IMR-90 (cell line): ENCODE measurements at regions not wholly inside any gene's neighbourhood (a gene's known extent, or its start where the extent isn't known, plus 50 kb on each side); places are given as distances from the start of the nearest gene placed in this dataset.

Source experiments
- ATAC-seq: fragments of 200-7000 bp; cut with Tn5 transposase; 2 replicates; pipeline ENCODE4 v1.9.1; 2020; ENCODE audit warnings: low read depth, mild to moderate bottlenecking, moderate library complexity
- BruUV-seq: library from RNA; stranded (reverse); fragments of 400-500 nt; replicated peaks from 2 replicates; lab custom pipeline; 2021; lab: Mats Ljungman, UMichigan
- CTCF ChIA-PET: fragments of 300-600 bp; formaldehyde crosslinking; extraction: SDS; loops from one replicate; lab custom pipeline; 2021; ENCODE audit warnings: antibody characterized with exemption; lab: Yijun Ruan, JAX
- POLR2A ChIA-PET: fragments of 300-600 bp; sonication (Branson Sonifier 250); formaldehyde crosslinking; loops from one replicate; lab custom pipeline; 2022; ENCODE audit warnings: antibody characterized with exemption; ENCODE audit not compliant: unreplicated experiment; lab: Charles Lee
- DNase-seq: peaks from one replicate; pipeline ENCODE4 v3.0.0; 2013
- H2AFZ ChIP-seq: replicated peaks from 2 replicates; pipeline ENCODE3; 2013; ENCODE audit warnings: low read length, mild to moderate bottlenecking; ENCODE audit not compliant: poor library complexity
- H2AK5ac ChIP-seq: 2 replicates; pipeline ENCODE4 v1.6.1; 2013; ENCODE audit warnings: low read depth, low read length, inconsistent platforms
- H2AK9ac ChIP-seq: replicated peaks from 2 replicates; pipeline ENCODE3; 2013; ENCODE audit warnings: mild to moderate bottlenecking, low read depth, low read length, moderate library complexity; ENCODE audit not compliant: poor library complexity
- H2BK120ac ChIP-seq: 2 replicates; pipeline ENCODE4 v1.6.1; 2013; ENCODE audit warnings: low read depth, low read length, inconsistent platforms
- H2BK15ac ChIP-seq: 3 replicates; pipeline ENCODE4 v1.6.1; 2013; ENCODE audit warnings: low read depth, low read length, inconsistent platforms
- H2BK20ac ChIP-seq: 2 replicates; pipeline ENCODE4 v1.6.1; 2013; ENCODE audit warnings: low read depth, mild to moderate bottlenecking, inconsistent platforms, low read length, moderate library complexity
- H2BK5ac ChIP-seq: 2 replicates; pipeline ENCODE4 v1.6.1; 2013; ENCODE audit warnings: mild to moderate bottlenecking, low read depth, low read length, inconsistent platforms; ENCODE audit not compliant: poor library complexity, severe bottlenecking
- H3K14ac ChIP-seq: replicated peaks from 2 replicates; pipeline ENCODE4 v1.6.1; 2013; ENCODE audit warnings: low read depth, low read length, inconsistent platforms
- H3K18ac ChIP-seq: 2 replicates; pipeline ENCODE4 v1.6.1; 2013; ENCODE audit warnings: low read depth, low read length, control low read depth
- H3K23ac ChIP-seq: 2 replicates; pipeline ENCODE4 v1.6.1; 2013; ENCODE audit warnings: low read depth, low read length, inconsistent platforms
- H3K27ac ChIP-seq: 2 replicates; pipeline ENCODE4 v1.5.1; 2013; ENCODE audit warnings: mild to moderate bottlenecking, control low read depth, low read length; ENCODE audit not compliant: insufficient read depth
- H3K27me3 ChIP-seq: 2 replicates; pipeline ENCODE4 v1.6.1; 2013; ENCODE audit warnings: low read length; ENCODE audit not compliant: control insufficient read depth, insufficient read depth
- H3K36me3 ChIP-seq: 2 replicates; pipeline ENCODE4 v1.6.1; 2013; ENCODE audit warnings: low read length, mixed read lengths; ENCODE audit not compliant: control insufficient read depth, insufficient read depth
- H3K4ac ChIP-seq: 2 replicates; pipeline ENCODE4 v1.6.1; 2013; ENCODE audit warnings: low read depth, low read length, inconsistent platforms
- H3K4me1 ChIP-seq: 2 replicates; pipeline ENCODE4 v1.6.1; 2013; ENCODE audit warnings: low read length, mixed read lengths; ENCODE audit not compliant: control insufficient read depth, insufficient read depth
- H3K4me2 ChIP-seq: 2 replicates; pipeline ENCODE4 v1.6.1; 2013; ENCODE audit warnings: low read depth, mild to moderate bottlenecking, control low read depth, low read length, moderate library complexity
- H3K4me3 ChIP-seq: 2 replicates; pipeline ENCODE4 v1.5.1; 2013; ENCODE audit warnings: low read depth, mild to moderate bottlenecking, control low read depth, low read length, moderate library complexity; ENCODE audit not compliant: insufficient read depth
- H3K56ac ChIP-seq: 2 replicates; pipeline ENCODE4 v1.6.1; 2013; ENCODE audit warnings: low read length, inconsistent platforms; ENCODE audit not compliant: insufficient read depth; ENCODE audit errors: extremely low read depth
- H3K79me1 ChIP-seq, 2 experiments: 2 replicates each; pipeline ENCODE4 v1.6.1; 2013; ENCODE audit warnings: low read length in 2 of 2, inconsistent platforms in 1 of 2, low read depth in 1 of 2
- H3K9ac ChIP-seq: 2 replicates; pipeline ENCODE4 v1.6.1; 2013; ENCODE audit warnings: low read depth, low read length, control low read depth
- H3K9me1 ChIP-seq: 2 replicates; pipeline ENCODE4 v1.6.1; 2013; ENCODE audit warnings: low read length, inconsistent platforms; ENCODE audit not compliant: insufficient read depth
- H3K9me3 ChIP-seq: 2 replicates; pipeline ENCODE4 v1.6.1; 2013; ENCODE audit warnings: low read length; ENCODE audit not compliant: control insufficient read depth, insufficient read depth
- H4K20me1 ChIP-seq: 2 replicates; pipeline ENCODE4 v1.6.1; 2013; ENCODE audit warnings: low read length, inconsistent platforms; ENCODE audit not compliant: insufficient read depth
- H4K5ac ChIP-seq: 2 replicates; pipeline ENCODE4 v1.6.1; 2013; ENCODE audit warnings: mild to moderate bottlenecking, low read depth, low read length, control low read depth
- H4K8ac ChIP-seq, 2 experiments: 2 replicates each; pipeline ENCODE4 v1.6.1; 2013; ENCODE audit warnings: low read depth in 2 of 2, low read length in 2 of 2, control low read depth in 1 of 2, inconsistent platforms in 1 of 2
- H4K91ac ChIP-seq: 2 replicates; pipeline ENCODE4 v1.6.1; 2013; ENCODE audit warnings: low read depth, low read length, inconsistent platforms; ENCODE audit not compliant: insufficient read depth
- BHLHE40 ChIP-seq: fragments of 150-350 bp; IDR thresholded peaks from 2 replicates; pipeline ENCODE4 v1.6.1; 2016; ENCODE audit warnings: mild to moderate bottlenecking, low read depth, low read length
- CEBPB ChIP-seq: IDR thresholded peaks from 2 replicates; pipeline ENCODE4 v1.6.1; 2012; ENCODE audit warnings: low read depth, low read length, improper control_type of control experiment
- CHD1 ChIP-seq: IDR thresholded peaks from 2 replicates; pipeline ENCODE4 v1.6.1; 2012; ENCODE audit warnings: low read depth, low read length, improper control_type of control experiment
- ELK1 ChIP-seq: fragments of 150-350 bp; IDR thresholded peaks from 2 replicates; pipeline ENCODE4 v1.6.1; 2016; ENCODE audit warnings: low read depth, mild to moderate bottlenecking, low read length, moderate library complexity, borderline replicate concordance
- FOS ChIP-seq: fragments of 150-350 bp; IDR thresholded peaks from 2 replicates; pipeline ENCODE4 v1.6.1; 2016; ENCODE audit warnings: low read depth, low read length
- MAFK ChIP-seq: IDR thresholded peaks from 2 replicates; pipeline ENCODE4 v1.6.1; 2012; ENCODE audit warnings: low read depth, low read length, improper control_type of control experiment
- MAZ ChIP-seq: IDR thresholded peaks from 2 replicates; pipeline ENCODE4 v1.6.1; 2012; ENCODE audit warnings: low read depth, mild to moderate bottlenecking, low read length, improper control_type of control experiment, moderate library complexity, borderline replicate concordance
- MXI1 ChIP-seq: IDR thresholded peaks from 2 replicates; pipeline ENCODE4 v1.6.1; 2012; ENCODE audit warnings: low read depth, mild to moderate bottlenecking, low read length, moderate library complexity, borderline replicate concordance
- NFE2L2 ChIP-seq: fragments of 150-350 bp; IDR thresholded peaks from 2 replicates; pipeline ENCODE4 v1.6.1; 2016; ENCODE audit warnings: low read depth, mild to moderate bottlenecking, low read length
- POLR2A ChIP-seq: IDR thresholded peaks from 2 replicates; pipeline ENCODE4 v1.6.1; 2012; ENCODE audit warnings: mild to moderate bottlenecking, low read depth, low read length
- RAD21 ChIP-seq: IDR thresholded peaks from 2 replicates; pipeline ENCODE4 v1.6.1; 2012; ENCODE audit warnings: low read length, improper control_type of control experiment
- RCOR1 ChIP-seq: IDR thresholded peaks from 2 replicates; pipeline ENCODE4 v1.6.1; 2012; ENCODE audit warnings: mild to moderate bottlenecking, low read length, improper control_type of control experiment; ENCODE audit not compliant: insufficient replicate concordance
- RFX5 ChIP-seq: IDR thresholded peaks from 2 replicates; pipeline ENCODE4 v1.8.0; 2012; ENCODE audit warnings: low read depth, mild to moderate bottlenecking, low read length, moderate library complexity
- SMC3 ChIP-seq: fragments of 150-350 bp; IDR thresholded peaks from 2 replicates; pipeline ENCODE4 v1.6.1; 2016; ENCODE audit warnings: low read depth, mild to moderate bottlenecking, antibody characterized with exemption, low read length, moderate library complexity
- WGBS, 2 experiments: methylation state at CpG; one replicate each; pipeline versions ENCODE4 v1.1.5 to v1.1.7; 2013; ENCODE audit warnings: missing lambda C conversion rate in 2 of 2; ENCODE audit not compliant: insufficient read length in 1 of 2; ENCODE audit errors: extremely low coverage in 2 of 2; 5-methylcytosine and 5-hydroxymethylcytosine counted together
- dilution Hi-C: fragments of 300-500 bp; cut with HindIII; formaldehyde crosslinking; loops from one replicate; pipeline ENCODE4 v1.14.3; 2018; ENCODE audit warnings: low sequenced_read_pairs; ENCODE audit not compliant: unreplicated experiment
- in situ Hi-C: fragments of 300-500 bp; cut with MboI; formaldehyde crosslinking; loops from 3 replicates; pipeline ENCODE4 v1.14.3; 2019; ENCODE audit warnings: low sequenced_read_pairs, inconsistent platforms, mixed read lengths
- intact Hi-C: fragments of 100-400 bp; cut with micrococcal nuclease; formaldehyde crosslinking; loops from 2 replicates; pipeline ENCODE4 v1.10.0; 2022
- TF ChIP-seq, protein P1 (sequence below): fragments of 150-350 bp; IDR thresholded peaks from 2 replicates; pipeline ENCODE4 v1.6.1; 2017; ENCODE audit warnings: mild to moderate bottlenecking, antibody characterized with exemption, low read length, low read depth
- TF ChIP-seq, protein P2 (sequence below): conservative IDR thresholded peaks from 2 replicates; pipeline ENCODE4 v1.5.1; 2012; ENCODE audit warnings: mild to moderate bottlenecking, low read depth, low read length, improper control_type of control experiment

- intact Hi-C loops (no loop called here), dilution Hi-C loops (no loop called here), in situ Hi-C loops (no loop called here)
- H2BK15ac ChIP-seq: no peak overlapping the region
- no peak overlapping the region for H4K5ac ChIP-seq
- H3K9me1 ChIP-seq: no peaks in the 10 kb centered on the region
- ChIA-PET POLR2A (no interaction called here), CTCF (no interaction called here)
- ATAC-seq (no peak), DNase-seq (no peak)
- H2AFZ ChIP-seq: no peak overlapping the region
- no peak overlapping the region for H3K56ac ChIP-seq
- H3K23ac ChIP-seq: no peak overlapping the region
- no peaks in the 10 kb centered on the region for H3K79me1 ChIP-seq
- H3K14ac ChIP-seq: no peak overlapping the region
- H3K9me3 ChIP-seq: peaks cover 3% of the 10 kb centered on the region; the same call in 1 of the 2 replicates
- H2AK5ac ChIP-seq: no peak overlapping the region
- no peaks in the 10 kb centered on the region for H3K36me3 ChIP-seq
- no peaks in the 10 kb centered on the region for H3K27me3 ChIP-seq
- no TSS peak for BruUV-seq
- no peak overlapping the region for H2AK9ac ChIP-seq
- no peaks in the 10 kb centered on the region for H3K4me1 ChIP-seq
- H3K4me3 ChIP-seq: no peak overlapping the region
- no peak overlapping the region for H2BK20ac ChIP-seq
- H3K27ac ChIP-seq: no peak overlapping the region
- H3K4me2 ChIP-seq: no peak overlapping the region
- TF ChIP-seq, protein P1, sequence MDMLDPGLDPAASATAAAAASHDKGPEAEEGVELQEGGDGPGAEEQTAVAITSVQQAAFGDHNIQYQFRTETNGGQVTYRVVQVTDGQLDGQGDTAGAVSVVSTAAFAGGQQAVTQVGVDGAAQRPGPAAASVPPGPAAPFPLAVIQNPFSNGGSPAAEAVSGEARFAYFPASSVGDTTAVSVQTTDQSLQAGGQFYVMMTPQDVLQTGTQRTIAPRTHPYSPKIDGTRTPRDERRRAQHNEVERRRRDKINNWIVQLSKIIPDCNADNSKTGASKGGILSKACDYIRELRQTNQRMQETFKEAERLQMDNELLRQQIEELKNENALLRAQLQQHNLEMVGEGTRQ: no peak
- TF ChIP-seq NFE2L2 (no peak), RFX5 (no peak), ELK1 (no peak), POLR2A (no peak), SMC3 (no peak), FOS (no peak), CEBPB (no peak), RCOR1 (no peak), MAZ (no peak), MAFK (no peak), BHLHE40 (no peak), CHD1 (no peak), MXI1 (no peak), RAD21 (no peak)
- TF ChIP-seq, protein P2, sequence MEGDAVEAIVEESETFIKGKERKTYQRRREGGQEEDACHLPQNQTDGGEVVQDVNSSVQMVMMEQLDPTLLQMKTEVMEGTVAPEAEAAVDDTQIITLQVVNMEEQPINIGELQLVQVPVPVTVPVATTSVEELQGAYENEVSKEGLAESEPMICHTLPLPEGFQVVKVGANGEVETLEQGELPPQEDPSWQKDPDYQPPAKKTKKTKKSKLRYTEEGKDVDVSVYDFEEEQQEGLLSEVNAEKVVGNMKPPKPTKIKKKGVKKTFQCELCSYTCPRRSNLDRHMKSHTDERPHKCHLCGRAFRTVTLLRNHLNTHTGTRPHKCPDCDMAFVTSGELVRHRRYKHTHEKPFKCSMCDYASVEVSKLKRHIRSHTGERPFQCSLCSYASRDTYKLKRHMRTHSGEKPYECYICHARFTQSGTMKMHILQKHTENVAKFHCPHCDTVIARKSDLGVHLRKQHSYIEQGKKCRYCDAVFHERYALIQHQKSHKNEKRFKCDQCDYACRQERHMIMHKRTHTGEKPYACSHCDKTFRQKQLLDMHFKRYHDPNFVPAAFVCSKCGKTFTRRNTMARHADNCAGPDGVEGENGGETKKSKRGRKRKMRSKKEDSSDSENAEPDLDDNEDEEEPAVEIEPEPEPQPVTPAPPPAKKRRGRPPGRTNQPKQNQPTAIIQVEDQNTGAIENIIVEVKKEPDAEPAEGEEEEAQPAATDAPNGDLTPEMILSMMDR: no peak
- no peak overlapping the region for H2BK120ac ChIP-seq
- H4K91ac ChIP-seq: no peak overlapping the region
- no peak overlapping the region for H3K4ac ChIP-seq
- H4K8ac ChIP-seq: no peak overlapping the region
- no peaks in the 10 kb centered on the region for H4K20me1 ChIP-seq
- H2BK5ac ChIP-seq: no peak overlapping the region
- H3K9ac ChIP-seq: no peak overlapping the region
- H3K18ac ChIP-seq: no peak overlapping the region
- no CpG with 5 or more reads among the region's 1 CpG for WGBS, 2 experiments
Measured at GRCh38 chr4:170671171-170671570, 581.4 kb upstream of the AADAT start.
